ENCODE measurements at regions not wholly inside any gene's neighbourhood (a gene's known extent, or its start where the extent isn't known, plus 50 kb on each side); places are given as distances from the start of the nearest gene placed in this dataset.

DNA sequence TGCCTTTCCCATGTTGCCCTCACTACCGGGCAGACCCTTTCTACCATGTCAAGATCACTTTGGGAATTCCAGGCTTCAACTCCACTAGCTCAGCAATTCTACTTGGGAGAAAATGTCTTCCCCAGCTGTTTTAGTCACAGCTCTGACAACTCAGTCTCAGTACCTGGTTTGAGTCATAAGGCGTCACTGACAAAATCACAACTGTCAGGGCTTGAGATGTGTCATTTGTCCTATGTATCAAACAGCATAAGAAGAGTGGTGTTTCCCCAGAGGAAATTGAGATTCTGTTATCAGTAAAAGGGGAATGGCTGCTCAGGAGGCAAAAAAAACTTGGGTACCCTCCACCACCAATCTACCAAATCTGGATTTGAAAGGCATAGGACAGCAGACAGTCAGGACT is 594.9 kb upstream of the SUCLG2 start:
- TF ChIP-seq POLR2A (IDR thresholded peaks at IDR 0.05): no peak
- TF ChIP-seq, protein P1, sequence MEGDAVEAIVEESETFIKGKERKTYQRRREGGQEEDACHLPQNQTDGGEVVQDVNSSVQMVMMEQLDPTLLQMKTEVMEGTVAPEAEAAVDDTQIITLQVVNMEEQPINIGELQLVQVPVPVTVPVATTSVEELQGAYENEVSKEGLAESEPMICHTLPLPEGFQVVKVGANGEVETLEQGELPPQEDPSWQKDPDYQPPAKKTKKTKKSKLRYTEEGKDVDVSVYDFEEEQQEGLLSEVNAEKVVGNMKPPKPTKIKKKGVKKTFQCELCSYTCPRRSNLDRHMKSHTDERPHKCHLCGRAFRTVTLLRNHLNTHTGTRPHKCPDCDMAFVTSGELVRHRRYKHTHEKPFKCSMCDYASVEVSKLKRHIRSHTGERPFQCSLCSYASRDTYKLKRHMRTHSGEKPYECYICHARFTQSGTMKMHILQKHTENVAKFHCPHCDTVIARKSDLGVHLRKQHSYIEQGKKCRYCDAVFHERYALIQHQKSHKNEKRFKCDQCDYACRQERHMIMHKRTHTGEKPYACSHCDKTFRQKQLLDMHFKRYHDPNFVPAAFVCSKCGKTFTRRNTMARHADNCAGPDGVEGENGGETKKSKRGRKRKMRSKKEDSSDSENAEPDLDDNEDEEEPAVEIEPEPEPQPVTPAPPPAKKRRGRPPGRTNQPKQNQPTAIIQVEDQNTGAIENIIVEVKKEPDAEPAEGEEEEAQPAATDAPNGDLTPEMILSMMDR (IDR thresholded peaks at IDR 0.05): no peak
- no peak for TF ChIP-seq POLR2AphosphoS5 (IDR thresholded peaks at IDR 0.05)
